ENCODE measurements at regions not wholly inside any gene's neighbourhood (a gene's known extent, or its start where the extent isn't known, plus 50 kb on each side); places are given as distances from the start of the nearest gene placed in this dataset.

GRCh38 chr18:60794802-60795201 is 422.2 kb upstream of the MC4R start:
- DNase-seq (ENCODE audit: low spot score): no peak

- DNase-seq (ENCODE audit: low spot score): no peak
Observed at GRCh38 chr18:60804415-60804814, 431.8 kb upstream of the MC4R start.

- no peak for DNase-seq (ENCODE audit: low spot score)
Observed at GRCh38 chr18:60809937-60810336, 437.4 kb upstream of the MC4R start.

GRCh38 chr18:60812921-60813320 is 440.3 kb upstream of the MC4R start:
- DNase-seq (ENCODE audit: low spot score): no peak

- no peak for DNase-seq (ENCODE audit: low spot score)
Observed at GRCh38 chr18:60826346-60826745, 453.8 kb upstream of the MC4R start.

GRCh38 chr18:60831971-60832370 is 459.4 kb upstream of the MC4R start:
- DNase-seq (ENCODE audit: low spot score): no peak

GRCh38 chr18:60838677-60839076 is 466.1 kb upstream of the MC4R start:
- no peak for DNase-seq (ENCODE audit: low spot score)

- DNase-seq (ENCODE audit: low spot score): no peak
Observed at GRCh38 chr18:60846396-60846795, 473.8 kb upstream of the MC4R start.

- no peak for DNase-seq (ENCODE audit: low spot score)
Observed at GRCh38 chr18:60847517-60847916, 474.9 kb upstream of the MC4R start.

GRCh38 chr18:60861575-60861974 is 471.7 kb upstream of the CDH20 start:
- no peak for DNase-seq (ENCODE audit: low spot score)

GRCh38 chr18:60862988-60863387 is 470.2 kb upstream of the CDH20 start:
- no peak for DNase-seq (ENCODE audit: low spot score)

GRCh38 chr18:60865801-60866200 is 467.4 kb upstream of the CDH20 start:
- DNase-seq (ENCODE audit: low spot score): no peak

- DNase-seq (ENCODE audit: low spot score): no peak
Observed at GRCh38 chr18:60870261-60871153, 462.7 kb upstream of the CDH20 start.

GRCh38 chr18:60872434-60872833 is 460.8 kb upstream of the CDH20 start:
- DNase-seq (ENCODE audit: low spot score): no peak

- no peak for DNase-seq (ENCODE audit: low spot score)
Observed at GRCh38 chr18:60873708-60874107, 459.5 kb upstream of the CDH20 start.

- DNase-seq (ENCODE audit: low spot score): no peak
Observed at GRCh38 chr18:60875957-60876507, 457.2 kb upstream of the CDH20 start.

GRCh38 chr18:60880184-60880583 is 453.0 kb upstream of the CDH20 start:
- DNase-seq (ENCODE audit: low spot score): no peak

- no peak for DNase-seq (ENCODE audit: low spot score)
Observed at GRCh38 chr18:60883587-60883986, 449.6 kb upstream of the CDH20 start.

- DNase-seq (ENCODE audit: low spot score): no peak
Observed at GRCh38 chr18:60888071-60888624, 445.1 kb upstream of the CDH20 start.

- DNase-seq (ENCODE audit: low spot score): no peak
Observed at GRCh38 chr18:60889442-60889841, 443.8 kb upstream of the CDH20 start.

- no peak for DNase-seq (ENCODE audit: low spot score)
Observed at GRCh38 chr18:60891936-60892335, 441.3 kb upstream of the CDH20 start.

- peak; percentile 16 for DNase-seq (ENCODE audit: low spot score)
Observed at GRCh38 chr18:60892441-60892840, 440.8 kb upstream of the CDH20 start.

- DNase-seq (ENCODE audit: low spot score): peak; percentile 49
Observed at GRCh38 chr18:60892855-60893254, 440.4 kb upstream of the CDH20 start.

Data from kidney tubule cell (primary cell).